Adrenal gland (tissue), 9 donors: ENCODE measurements at regions not wholly inside any gene's neighbourhood (a gene's known extent, or its start where the extent isn't known, plus 50 kb on each side); places are given as distances from the start of the nearest gene placed in this dataset.

Experiments used
- DNase-seq, 7 donors: peaks; one replicate each; pipeline ENCODE4 v3.0.0-alpha.2; 2019 to 2020
- H3K27ac ChIP-seq, 5 donors: fragments of 200-600 bp; sonication (generic) in 4 of 5; 1 replicate in 3 of 5; 2 replicates in 2 of 5; pipeline versions ENCODE4 v1.5.1 to v1.8.0; 2016 to 2020; ENCODE audit warnings: mild to moderate bottlenecking in 1 of 5
- H3K27me3 ChIP-seq: fragments of 200-600 bp; 2 replicates; pipeline ENCODE4 v1.8.0; 2021
- H3K36me3 ChIP-seq, 2 donors: fragments of 200-600 bp; replicated peaks in 1 of 2; 1 replicate in 1 of 2; 2 replicates in 1 of 2; pipeline versions ENCODE4 v1.5.1 to v1.8.0; 2018 to 2022
- H3K4me1 ChIP-seq, 2 donors: fragments of 200-600 bp; replicated peaks in 1 of 2; 1 replicate in 1 of 2; 2 replicates in 1 of 2; pipeline versions ENCODE4 v1.5.1 to v1.8.0; 2018 to 2021
- H3K4me3 ChIP-seq, 4 donors: fragments of 200-600 bp; sonication (generic) in 3 of 4; one replicate each; pipeline ENCODE4 v1.5.1; 2016 to 2018
- H3K9me3 ChIP-seq, 3 donors: fragments of 200-600 bp; sonication (generic) in 1 of 3; replicated peaks in 1 of 3; 1 replicate in 2 of 3; 2 replicates in 1 of 3; pipeline versions ENCODE4 v1.5.1 to v1.8.0; 2016 to 2021
- CTCF ChIP-seq, 6 experiments: fragments of 450-650 bp in 4 of 6; fragments of 200-600 bp in 2 of 6; sonication (generic) in 1 of 6; IDR thresholded peaks; 1 replicate in 5 of 6; 2 replicates in 1 of 6; pipeline versions ENCODE4 v1.5.1 to v1.8.0; 2016 to 2021; ENCODE audit warnings: antibody characterized with exemption in 6 of 6, mild to moderate bottlenecking in 2 of 6, moderate library complexity in 1 of 6
- POLR2A ChIP-seq, 2 donors: fragments of 450-650 bp; IDR thresholded peaks; one replicate each; pipeline ENCODE4 v1.6.1; 2017; ENCODE audit warnings: antibody characterized with exemption in 2 of 2, mild to moderate bottlenecking in 2 of 2, moderate library complexity in 1 of 2
- WGBS, 4 donors: extraction: QIAGEN DNeasy Blood & Tissue Kit in 2 of 4; methylation state at CpG; one replicate each; pipeline versions ENCODE4 v1.1.5 to v1.1.7; 2013 to 2017; 5-methylcytosine and 5-hydroxymethylcytosine counted together
- intact Hi-C, 2 donors: fragments of 100-400 bp; cut with DNase I; formaldehyde crosslinking; loops; one replicate each; pipeline versions ENCODE4 v1.14.1 to v1.15.0; 2022 to 2023
- donor health status: healthy with polysubstance abuse.
- donor health status: Bipolar disorder and iron deficiency.
- donor health status: DM: yes; HTN: yes; CAD: no.
- donor health status: DM: no; HTN: no; CAD: no.
- donor health status: DM: no; HTN: no; CAD: no.

GRCh38 chr10:3861795-3862194, 76.8 kb upstream of the KLF6 start:
- H3K4me3 ChIP-seq: no peak overlapping the region
- 89 to 96% (median 92%) methylated on average over 15 of the region's 15 CpGs for WGBS, 4 donors

GRCh38 chr10:3858051-3858845, 73.2 kb upstream of the KLF6 start:
- H3K27me3 ChIP-seq: no peaks in the 10 kb centered on the region
- H3K36me3 ChIP-seq: no peaks in the 10 kb centered on the region
- intact Hi-C loops: no loop called here
- no peak overlapping the region for H3K4me3 ChIP-seq
- no peaks in the 10 kb centered on the region for H3K9me3 ChIP-seq
- H3K27ac ChIP-seq: no peak overlapping the region
- H3K4me1 ChIP-seq: no peaks in the 10 kb centered on the region
- DNase-seq: no peak
- TF ChIP-seq POLR2A (IDR thresholded peaks at IDR 0.05): no peak
- TF ChIP-seq CTCF (IDR thresholded peaks at IDR 0.05): no peak
- 78 to 92% (median 88%) methylated on average over 10 to 12 of the region's 12 CpGs for WGBS, 4 donors

More at GRCh38 chr10:3861795-3862194, 76.8 kb upstream of the KLF6 start:
- no peak overlapping the region for H3K27ac ChIP-seq
- TF ChIP-seq CTCF (IDR thresholded peaks at IDR 0.05) (no peak), POLR2A (IDR thresholded peaks at IDR 0.05) (no peak)
- no peaks in the 10 kb centered on the region for H3K36me3 ChIP-seq
- H3K9me3 ChIP-seq: no peaks in the 10 kb centered on the region
- H3K4me1 ChIP-seq: no peaks in the 10 kb centered on the region
- intact Hi-C loops: no loop called here
- no peak for DNase-seq
- H3K27me3 ChIP-seq: no peaks in the 10 kb centered on the region

DNA sequence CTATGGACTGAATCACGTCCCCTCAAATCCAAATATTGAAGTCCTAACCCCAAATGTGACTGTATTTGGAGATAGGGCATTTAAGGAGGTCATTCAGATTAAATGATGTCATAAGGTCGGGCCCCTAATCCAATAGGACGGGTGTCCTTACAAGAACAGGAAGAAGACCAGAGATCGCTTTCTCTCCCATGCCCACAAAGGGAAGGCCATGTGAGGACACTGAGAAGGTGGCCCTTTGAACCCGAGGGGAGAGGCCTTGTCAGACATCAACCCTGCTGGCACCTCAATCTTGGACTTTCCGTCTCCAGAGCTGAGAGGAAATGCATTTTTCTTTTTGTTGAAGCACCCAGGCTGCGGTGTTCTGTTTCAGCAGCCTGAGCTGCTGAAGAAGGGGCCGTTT, 72.3 kb upstream of the KLF6 start:
- no peak overlapping the region for H3K27ac ChIP-seq
- WGBS, 4 donors: 85 to 91% (median 87%) methylated on average over 8 of the region's 8 CpGs
- no peaks in the 10 kb centered on the region for H3K36me3 ChIP-seq
- H3K27me3 ChIP-seq: no peaks in the 10 kb centered on the region
- DNase-seq: no peak
- intact Hi-C loops: no loop called here
- no peaks in the 10 kb centered on the region for H3K9me3 ChIP-seq
- peaks cover 0 to 6% of the 10 kb centered on the region in 2 donors for H3K4me1 ChIP-seq
- TF ChIP-seq CTCF (IDR thresholded peaks at IDR 0.05): no peak
- TF ChIP-seq POLR2A (IDR thresholded peaks at IDR 0.05): no peak
- H3K4me3 ChIP-seq: no peak overlapping the region

DNA sequence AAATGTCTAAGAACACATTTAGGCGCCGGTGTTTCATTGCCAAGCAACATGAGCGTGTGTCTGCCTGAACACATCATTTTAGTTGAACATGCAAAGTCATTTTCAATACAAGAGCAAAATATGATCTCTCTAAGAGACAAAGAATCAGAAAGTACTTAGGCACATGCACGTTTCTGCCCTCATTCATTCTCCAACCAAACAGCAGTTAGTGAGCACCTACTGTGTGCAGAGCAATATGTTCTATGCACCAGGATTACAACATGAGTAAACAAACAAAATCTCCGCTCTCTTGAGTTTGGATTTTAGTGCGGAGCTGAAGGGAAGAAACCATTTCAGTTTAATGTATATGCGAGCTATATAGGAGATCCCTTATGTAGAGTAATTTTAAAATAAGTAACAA, 71.6 kb upstream of the KLF6 start:
- 79 to 94% (median 93%) methylated on average over 7 of the region's 7 CpGs for WGBS, 4 donors

More for the DNA sequence above, 71.6 kb upstream of the KLF6 start:
- intact Hi-C loops: no loop called here
- no peak overlapping the region for H3K4me3 ChIP-seq
- no peaks in the 10 kb centered on the region for H3K36me3 ChIP-seq
- no peaks in the 10 kb centered on the region for H3K27me3 ChIP-seq
- H3K27ac ChIP-seq: no peak overlapping the region
- no peak for DNase-seq
- peaks cover 0 to 13% of the 10 kb centered on the region in 2 donors for H3K4me1 ChIP-seq
- TF ChIP-seq POLR2A (IDR thresholded peaks at IDR 0.05): no peak
- TF ChIP-seq CTCF (IDR thresholded peaks at IDR 0.05): no peak
- no peaks in the 10 kb centered on the region for H3K9me3 ChIP-seq
